ENCODE measurements at regions not wholly inside any gene's neighbourhood (a gene's known extent, or its start where the extent isn't known, plus 50 kb on each side); places are given as distances from the start of the nearest gene placed in this dataset.
"Not testable (repeated sequence)": the region's sequence is repeated elsewhere in the genome, so short reads cannot be mapped to it uniquely, and the experiment has no call there.

DNA sequence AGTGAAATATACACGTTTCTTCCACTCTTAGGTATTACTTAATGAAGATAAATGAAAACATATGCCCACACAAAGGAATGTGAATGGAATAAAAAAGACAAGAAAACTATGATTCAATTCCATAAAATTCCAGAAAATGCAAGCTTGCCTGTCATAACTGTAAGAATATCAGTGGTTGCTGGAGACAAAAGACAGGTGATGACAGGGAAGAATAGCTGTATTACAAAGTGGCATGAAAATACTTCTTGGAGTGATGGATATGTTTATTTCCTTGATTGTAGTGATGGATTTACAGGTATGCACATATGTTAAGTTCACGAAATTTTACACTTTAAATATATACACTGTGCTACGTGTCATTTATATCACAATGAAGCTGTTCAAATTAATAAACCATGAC is 553.3 kb downstream of the HTR1A start:
- H3K27ac Mint-ChIP-seq = no peak overlapping the region
- DNase-seq = no peak
- H3K9me3 Mint-ChIP-seq = peaks cover 0 to 2% of the 10 kb centered on the region in 2 donors
- ATAC-seq (replicated peaks) = no peak
- H3K36me3 Mint-ChIP-seq = no peaks in the 10 kb centered on the region
- H3K27me3 Mint-ChIP-seq = no peaks in the 10 kb centered on the region
- no peaks in the 10 kb centered on the region for H3K4me1 Mint-ChIP-seq
- H3K4me3 Mint-ChIP-seq = no peak overlapping the region

DNA sequence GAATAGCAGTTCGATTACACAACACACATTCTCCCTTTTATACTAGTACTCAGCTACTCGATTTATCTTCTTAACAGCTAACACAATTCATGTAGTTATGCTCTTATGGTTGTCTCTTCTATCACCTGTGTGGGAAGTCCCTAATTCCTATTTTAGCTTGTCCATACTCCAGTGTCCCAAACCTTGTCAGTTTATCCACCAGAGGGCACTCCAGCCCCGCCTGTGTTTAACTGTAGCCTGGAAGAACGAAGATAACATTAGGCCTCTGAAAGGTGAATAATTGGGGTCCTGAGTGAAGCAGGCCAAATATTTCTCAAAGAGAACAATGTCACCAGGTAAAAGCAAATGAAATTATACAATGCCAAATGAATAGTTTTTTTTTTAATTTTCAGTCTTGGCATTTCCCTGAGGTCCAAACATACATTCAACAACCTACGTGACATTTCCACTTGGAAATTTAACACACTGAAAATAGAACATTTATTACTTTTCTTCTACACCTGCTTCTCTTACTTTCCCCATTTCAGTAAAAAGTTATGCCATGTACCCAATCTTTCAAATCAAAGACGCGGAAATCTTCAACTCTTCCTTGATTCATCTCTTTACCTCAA is 560.7 kb downstream of the HTR1A start:
- peak; percentile 70 to 82 for ATAC-seq (replicated peaks)
- no peak overlapping the region for H3K27ac Mint-ChIP-seq
- peak; percentile 4 for DNase-seq

DNA sequence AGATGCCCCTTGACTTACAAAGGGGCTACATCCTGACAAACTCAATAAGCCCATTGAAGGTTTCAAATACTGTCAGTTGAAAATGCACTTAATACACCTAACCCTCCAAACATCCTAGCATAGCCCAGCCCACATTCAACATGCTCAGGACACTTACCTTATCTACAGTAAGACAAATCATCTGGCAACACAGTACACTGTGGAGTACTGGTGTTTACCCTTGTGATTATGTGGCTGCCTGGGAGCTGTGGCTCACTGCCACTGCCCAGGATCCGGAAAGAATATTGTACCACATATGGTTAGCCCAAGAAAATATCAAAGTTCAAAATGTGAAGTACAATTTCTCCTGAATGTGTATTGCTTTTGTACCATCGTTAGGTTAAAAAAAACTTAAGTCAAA is 562.2 kb downstream of the HTR1A start:
- DNase-seq = no peak
- H3K4me3 Mint-ChIP-seq = no peak overlapping the region
- no peak for ATAC-seq (replicated peaks)
- no peaks in the 10 kb centered on the region for H3K36me3 Mint-ChIP-seq
- peaks cover 0 to 2% of the 10 kb centered on the region in 2 donors for H3K4me1 Mint-ChIP-seq
- H3K9me3 Mint-ChIP-seq = peaks cover 0 to 1% of the 10 kb centered on the region in 2 donors
- H3K27ac Mint-ChIP-seq = no peak overlapping the region
- H3K27me3 Mint-ChIP-seq = no peaks in the 10 kb centered on the region

More for the DNA sequence above, 560.7 kb downstream of the HTR1A start:
- H3K27me3 Mint-ChIP-seq = no peaks in the 10 kb centered on the region
- H3K36me3 Mint-ChIP-seq = no peaks in the 10 kb centered on the region
- H3K4me3 Mint-ChIP-seq = no peak overlapping the region
- H3K4me1 Mint-ChIP-seq = peaks cover 0 to 2% of the 10 kb centered on the region in 2 donors
- peaks cover 0 to 1% of the 10 kb centered on the region in 2 donors for H3K9me3 Mint-ChIP-seq

DNA sequence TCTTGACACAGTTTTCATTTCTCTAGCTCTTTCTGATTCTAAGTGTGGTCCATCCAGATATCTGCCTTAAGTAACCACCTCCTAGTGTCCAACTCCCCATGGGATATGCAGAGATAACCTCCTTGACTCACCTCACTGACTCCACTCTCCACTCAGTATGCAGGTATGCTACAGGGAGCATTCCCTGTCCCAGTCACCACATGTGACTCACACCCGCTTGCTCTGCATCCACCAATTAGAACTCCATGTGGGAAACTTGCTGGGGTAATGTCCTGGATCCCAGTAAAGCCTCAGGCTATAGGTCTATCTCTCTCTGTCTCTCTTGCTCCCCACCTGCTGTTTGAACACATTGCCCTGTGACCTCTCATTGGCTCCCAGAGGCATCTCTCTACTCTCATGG is 563.9 kb downstream of the HTR1A start:
- no peak for DNase-seq
- H3K4me3 Mint-ChIP-seq = no peak overlapping the region
- peaks cover 0 to 1% of the 10 kb centered on the region in 2 donors for H3K9me3 Mint-ChIP-seq

DNA sequence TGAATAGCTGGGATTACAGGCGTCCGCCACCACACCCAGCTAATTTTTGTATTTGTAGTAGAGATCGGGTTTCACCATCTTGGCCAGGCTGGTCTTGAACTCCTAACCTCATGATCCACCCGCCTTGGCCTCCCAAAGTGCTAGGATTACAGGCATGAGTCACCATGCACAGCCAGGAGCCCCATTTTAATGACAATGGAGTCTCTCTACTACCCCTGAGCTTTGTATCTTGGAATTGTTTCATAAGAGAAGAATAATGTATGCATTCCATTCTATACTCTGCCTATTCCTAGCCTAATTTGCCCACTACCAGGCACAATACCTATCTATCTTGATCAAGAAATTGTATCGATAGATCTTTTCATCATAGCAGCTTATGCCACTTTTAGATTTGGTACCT is 574.1 kb downstream of the HTR1A start:
- not testable (repeated sequence) for H3K27me3 Mint-ChIP-seq; H3K4me1 Mint-ChIP-seq; H3K36me3 Mint-ChIP-seq; H3K4me3 Mint-ChIP-seq; H3K27ac Mint-ChIP-seq; DNase-seq; ATAC-seq (replicated peaks); H3K9me3 Mint-ChIP-seq

More for the DNA sequence above, 563.9 kb downstream of the HTR1A start:
- H3K27ac Mint-ChIP-seq = no peak overlapping the region
- no peaks in the 10 kb centered on the region for H3K27me3 Mint-ChIP-seq
- peaks cover 0 to 2% of the 10 kb centered on the region in 2 donors for H3K4me1 Mint-ChIP-seq
- H3K36me3 Mint-ChIP-seq = no peaks in the 10 kb centered on the region
- no peak for ATAC-seq (replicated peaks)

DNA sequence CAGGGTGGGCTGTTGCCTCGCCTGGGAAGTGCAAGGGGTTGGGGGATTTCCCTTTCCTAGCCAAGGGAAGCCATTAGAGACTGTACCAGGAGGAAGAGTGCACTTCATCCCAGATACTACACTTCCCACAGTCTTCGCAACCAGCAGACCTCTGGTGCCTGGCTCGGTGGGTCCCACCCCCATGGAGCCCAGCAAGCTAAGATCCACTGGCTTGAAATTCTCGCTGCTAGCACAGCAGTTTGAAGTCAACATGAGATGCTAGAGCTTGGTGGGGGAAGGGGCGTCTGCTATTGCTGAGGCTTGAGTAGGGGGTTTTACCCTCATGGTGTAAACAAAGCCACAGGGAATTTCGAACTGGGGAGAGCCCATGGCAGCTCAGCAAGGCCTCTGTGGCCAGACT is 586.4 kb downstream of the HTR1A start:
- H3K27me3 Mint-ChIP-seq = no peaks in the 10 kb centered on the region

DNA sequence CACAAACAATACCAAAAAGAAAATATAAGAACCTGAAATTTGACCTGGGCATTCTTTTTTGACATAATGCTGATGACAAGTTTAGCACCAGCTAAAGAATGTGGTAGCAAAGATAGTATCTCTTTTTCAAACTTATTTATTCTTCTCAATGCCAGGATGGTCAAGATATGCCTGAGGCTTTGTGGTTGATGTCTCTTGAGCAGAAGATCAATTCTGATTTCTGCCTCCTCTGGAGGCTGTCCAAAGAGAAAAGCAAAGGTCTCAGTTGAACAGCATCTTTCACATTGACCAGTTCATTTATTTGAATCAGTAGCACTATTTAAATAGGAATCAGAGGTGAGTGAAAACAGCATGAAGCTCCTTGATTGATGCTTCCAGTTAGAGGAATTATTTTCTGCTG is 588.2 kb downstream of the HTR1A start:
- Mint-ChIP-seq H3K9me3 (peaks cover 5 to 12% of the 10 kb centered on the region in 2 donors), H3K4me1 (no peaks in the 10 kb centered on the region), H3K36me3 (no peaks in the 10 kb centered on the region), H3K27me3 (no peaks in the 10 kb centered on the region), H3K27ac (no peak overlapping the region), H3K4me3 (no peak overlapping the region)
- ATAC-seq (replicated peaks) = no peak
- DNase-seq = no peak

More for the DNA sequence above, 586.4 kb downstream of the HTR1A start:
- Mint-ChIP-seq H3K27ac (no peak overlapping the region), H3K4me3 (no peak overlapping the region), H3K36me3 (no peaks in the 10 kb centered on the region), H3K4me1 (no peaks in the 10 kb centered on the region), H3K9me3 (peaks cover 5 to 12% of the 10 kb centered on the region in 2 donors)
- DNase-seq = no peak
- no peak for ATAC-seq (replicated peaks)

DNA sequence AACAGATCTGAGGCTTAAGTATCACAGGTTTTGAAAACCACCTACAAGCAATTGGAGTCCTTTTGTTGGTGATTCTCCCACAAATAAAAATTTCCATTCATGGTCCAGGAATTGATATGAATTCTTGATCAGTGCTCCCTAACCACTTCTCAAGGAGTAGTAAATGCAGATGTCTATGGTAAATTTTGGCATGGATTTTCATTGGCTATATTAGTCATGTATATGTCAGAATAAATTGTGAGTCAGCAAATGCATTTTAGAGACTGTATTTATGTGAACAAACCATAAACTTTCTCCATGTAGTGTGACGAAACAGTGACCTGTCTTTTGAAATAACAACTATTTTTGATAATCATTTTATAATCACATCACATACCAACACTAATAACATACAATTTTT is 611.1 kb downstream of the HTR1A start:
- no peak overlapping the region for H3K27ac Mint-ChIP-seq
- no peaks in the 10 kb centered on the region for H3K27me3 Mint-ChIP-seq
- H3K4me3 Mint-ChIP-seq = no peak overlapping the region
- no peaks in the 10 kb centered on the region for H3K9me3 Mint-ChIP-seq
- DNase-seq (no peak), ATAC-seq (replicated peaks) (no peak)
- no peaks in the 10 kb centered on the region for H3K36me3 Mint-ChIP-seq
- H3K4me1 Mint-ChIP-seq = no peaks in the 10 kb centered on the region

DNA sequence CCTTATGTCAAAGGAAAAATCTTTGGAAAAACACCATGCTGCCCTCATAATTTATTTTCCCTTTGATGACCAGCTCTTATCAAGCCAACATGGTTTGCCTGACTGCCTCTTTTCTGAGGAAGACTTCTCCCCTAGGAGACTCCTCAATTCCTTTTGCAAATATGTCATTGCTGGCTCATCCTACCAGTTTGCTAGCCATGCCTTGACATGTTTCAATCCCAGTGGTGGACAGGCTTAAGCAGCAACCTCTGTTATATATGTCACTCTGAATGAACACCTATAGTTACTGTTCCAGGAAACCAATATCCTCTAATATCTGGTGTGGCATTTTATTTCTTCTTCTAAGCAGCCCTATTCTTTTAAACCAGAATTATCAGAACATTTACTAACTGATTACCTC is 615.8 kb downstream of the HTR1A start:
- Mint-ChIP-seq H3K27ac (no peak overlapping the region), H3K36me3 (no peaks in the 10 kb centered on the region), H3K9me3 (peaks cover 0 to 5% of the 10 kb centered on the region in 2 donors), H3K4me1 (no peaks in the 10 kb centered on the region), H3K27me3 (no peaks in the 10 kb centered on the region), H3K4me3 (no peak overlapping the region)
- DNase-seq = no peak
- ATAC-seq (replicated peaks) = no peak

DNA sequence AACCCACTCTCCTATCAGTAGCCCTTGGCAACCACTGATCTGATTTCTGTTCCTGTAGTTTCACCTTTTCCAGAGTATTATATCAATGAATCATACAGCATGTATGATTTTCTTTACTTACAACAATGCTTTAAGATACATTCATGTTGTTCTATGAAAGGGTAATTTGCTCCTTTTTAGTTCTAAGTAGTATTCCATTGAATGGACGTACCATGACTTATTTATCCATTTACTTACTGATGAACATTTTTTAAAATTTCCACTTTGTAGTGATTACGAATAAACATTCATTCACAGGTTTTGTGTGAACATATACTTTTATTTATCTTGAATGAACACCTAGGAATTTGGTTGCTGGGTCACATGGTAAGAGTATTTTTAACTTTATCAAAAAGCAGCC is 620.8 kb downstream of the HTR1A start:
- Mint-ChIP-seq H3K36me3 (no peaks in the 10 kb centered on the region), H3K4me3 (no peak overlapping the region), H3K4me1 (no peaks in the 10 kb centered on the region), H3K9me3 (peaks cover 3 to 5% of the 10 kb centered on the region in 2 donors), H3K27ac (no peak overlapping the region), H3K27me3 (no peaks in the 10 kb centered on the region)
- DNase-seq (no peak), ATAC-seq (replicated peaks) (no peak)

DNA sequence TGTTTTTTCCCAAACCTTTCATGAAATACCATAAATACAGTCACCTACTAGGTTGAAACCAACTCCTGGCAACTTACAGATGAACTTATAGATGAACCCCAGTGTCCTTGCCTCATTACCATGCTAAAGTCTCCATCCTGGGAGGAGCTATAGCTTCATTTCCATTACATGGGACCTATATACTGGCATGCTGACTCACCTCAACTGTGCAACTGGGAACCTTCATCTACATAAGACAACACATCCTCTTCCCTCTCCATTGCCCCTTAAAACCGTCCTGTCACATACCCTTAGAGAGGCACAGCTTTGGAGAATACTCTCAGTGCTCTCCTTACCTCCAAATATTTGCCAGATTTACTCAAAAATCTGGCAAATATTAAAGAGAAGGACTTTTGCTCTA is 638.3 kb downstream of the HTR1A start:
- no peak overlapping the region for H3K4me3 Mint-ChIP-seq
- H3K27ac Mint-ChIP-seq = no peak overlapping the region
- H3K4me1 Mint-ChIP-seq = no peaks in the 10 kb centered on the region
- H3K9me3 Mint-ChIP-seq = peaks cover 0 to 5% of the 10 kb centered on the region in 2 donors
- no peak for ATAC-seq (replicated peaks)
- H3K36me3 Mint-ChIP-seq = no peaks in the 10 kb centered on the region
- no peaks in the 10 kb centered on the region for H3K27me3 Mint-ChIP-seq
- no peak for DNase-seq

DNA sequence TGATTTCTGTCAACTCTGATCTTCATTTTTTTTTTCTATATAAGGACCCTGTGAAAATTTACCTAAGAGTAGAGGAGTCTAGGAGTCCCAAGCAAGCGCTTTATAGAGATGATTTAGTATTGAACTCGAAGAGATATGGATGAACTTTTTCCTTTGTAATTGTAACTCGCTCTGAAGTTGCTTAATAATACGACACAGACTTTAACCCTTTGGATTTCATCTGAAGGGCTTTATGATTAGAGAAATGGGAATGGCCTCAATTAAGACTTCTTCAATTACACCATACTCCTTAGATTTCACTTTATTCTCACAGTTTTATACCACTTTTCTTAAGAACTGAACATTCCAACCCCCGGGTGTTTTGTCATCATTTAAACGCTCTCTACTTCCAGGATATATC is 647.7 kb downstream of the HTR1A start:
- DNase-seq (no peak), ATAC-seq (replicated peaks) (no peak)
- H3K4me1 Mint-ChIP-seq = no peaks in the 10 kb centered on the region
- no peaks in the 10 kb centered on the region for H3K36me3 Mint-ChIP-seq
- H3K27ac Mint-ChIP-seq = no peak overlapping the region
- peaks cover 0 to 1% of the 10 kb centered on the region in 2 donors for H3K9me3 Mint-ChIP-seq
- H3K27me3 Mint-ChIP-seq = no peaks in the 10 kb centered on the region
- no peak overlapping the region for H3K4me3 Mint-ChIP-seq

DNA sequence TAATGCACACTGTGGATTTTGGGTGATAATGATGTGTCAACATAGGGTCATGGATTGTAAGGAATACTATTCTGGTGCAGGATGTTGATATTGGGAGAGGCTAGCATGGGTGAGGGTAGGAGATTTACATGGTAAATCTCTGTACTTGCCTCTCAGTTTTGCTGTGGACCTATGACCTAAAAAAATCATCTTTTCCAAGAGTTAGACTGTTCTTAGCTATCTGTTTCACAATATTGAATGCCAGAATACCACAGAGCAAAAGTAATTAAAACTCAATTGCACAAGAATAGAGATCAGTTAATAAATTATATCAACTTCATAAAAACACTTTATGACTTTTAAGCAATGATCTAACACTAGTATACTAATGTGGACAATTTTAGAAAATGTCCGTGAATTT is 651.6 kb downstream of the HTR1A start:
- DNase-seq = no peak
- no peak overlapping the region for H3K4me3 Mint-ChIP-seq
- H3K36me3 Mint-ChIP-seq = no peaks in the 10 kb centered on the region
- no peak for ATAC-seq (replicated peaks)
- no peaks in the 10 kb centered on the region for H3K4me1 Mint-ChIP-seq
- H3K27me3 Mint-ChIP-seq = no peaks in the 10 kb centered on the region
- H3K27ac Mint-ChIP-seq = no peak overlapping the region
- H3K9me3 Mint-ChIP-seq = no peaks in the 10 kb centered on the region

DNA sequence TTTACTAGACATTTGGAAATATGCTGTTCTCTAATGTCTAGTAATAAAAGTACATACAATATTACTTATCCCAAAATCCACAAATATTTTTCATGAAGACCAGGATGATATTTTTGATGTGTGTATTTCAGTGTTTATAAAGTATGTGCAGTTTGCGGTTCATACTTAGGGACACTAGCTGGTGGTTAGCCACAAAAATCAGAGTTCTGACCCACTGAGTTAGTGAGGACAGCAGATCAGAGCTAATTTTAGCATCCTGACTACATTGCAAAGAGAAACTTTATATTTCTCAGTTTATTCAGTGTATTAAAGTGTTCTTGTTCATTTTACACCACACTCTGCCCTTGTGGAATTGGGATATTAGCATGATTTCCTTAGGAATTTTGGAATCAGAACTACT is 655.3 kb downstream of the HTR1A start:
- H3K4me3 Mint-ChIP-seq = no peak overlapping the region
- DNase-seq (no peak), ATAC-seq (replicated peaks) (no peak)
- no peaks in the 10 kb centered on the region for H3K36me3 Mint-ChIP-seq
- H3K9me3 Mint-ChIP-seq = peaks cover 0 to 3% of the 10 kb centered on the region in 2 donors
- H3K27me3 Mint-ChIP-seq = no peaks in the 10 kb centered on the region
- H3K27ac Mint-ChIP-seq = no peak overlapping the region
- H3K4me1 Mint-ChIP-seq = no peaks in the 10 kb centered on the region

DNA sequence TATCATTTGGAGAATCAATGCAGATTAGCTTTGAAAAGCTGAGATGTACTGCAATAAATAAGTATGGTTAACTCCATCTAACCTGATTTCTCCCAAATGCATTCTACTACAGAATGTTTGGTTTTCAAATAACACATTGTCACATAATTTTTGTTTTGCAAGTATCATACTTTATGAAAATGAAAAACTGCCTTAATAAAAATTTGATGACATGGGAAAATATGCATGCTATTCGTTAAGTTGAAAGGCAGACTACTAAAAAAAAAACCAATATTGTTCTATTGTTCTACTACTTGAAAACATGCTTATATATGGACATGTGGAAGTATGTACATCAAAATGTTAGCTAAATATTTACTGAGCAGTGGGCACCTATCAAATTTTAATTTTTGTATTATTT is 668.9 kb downstream of the HTR1A start:
- Mint-ChIP-seq H3K4me1 (no peaks in the 10 kb centered on the region), H3K4me3 (no peak overlapping the region)
- ATAC-seq (replicated peaks) = no peak

DNA sequence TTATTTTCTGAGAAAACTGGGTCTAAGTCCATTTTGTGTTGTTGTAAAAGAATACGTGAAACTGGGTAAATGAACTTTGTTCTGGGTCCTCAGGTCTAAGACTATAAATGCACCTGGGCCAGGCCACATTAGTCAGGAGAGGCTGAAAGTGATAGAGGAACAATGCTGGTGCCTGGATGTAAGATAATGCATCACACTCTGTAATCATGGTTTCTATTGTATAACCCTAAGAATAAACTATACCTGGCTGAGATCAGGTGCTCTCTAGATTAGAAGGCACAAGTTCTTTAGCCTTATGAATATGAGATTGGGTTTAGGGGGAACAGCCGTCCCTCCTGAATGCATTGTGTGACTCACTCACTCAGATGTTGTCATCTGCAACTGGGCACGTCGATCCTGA is 675.5 kb downstream of the HTR1A start:
- H3K4me3 Mint-ChIP-seq = no peak overlapping the region
- ATAC-seq (replicated peaks) (no peak), DNase-seq (no peak)
- H3K27me3 Mint-ChIP-seq = no peaks in the 10 kb centered on the region
- no peaks in the 10 kb centered on the region for H3K4me1 Mint-ChIP-seq
- H3K36me3 Mint-ChIP-seq = no peaks in the 10 kb centered on the region
- H3K27ac Mint-ChIP-seq = no peak overlapping the region
- H3K9me3 Mint-ChIP-seq = peaks cover 0 to 5% of the 10 kb centered on the region in 2 donors

More for the DNA sequence above, 668.9 kb downstream of the HTR1A start:
- no peaks in the 10 kb centered on the region for H3K27me3 Mint-ChIP-seq
- no peak overlapping the region for H3K27ac Mint-ChIP-seq
- H3K36me3 Mint-ChIP-seq = no peaks in the 10 kb centered on the region
- DNase-seq = no peak
- peaks cover 0 to 3% of the 10 kb centered on the region in 2 donors for H3K9me3 Mint-ChIP-seq

Measured in stimulated activated naive B cell treated with anti-CD40 and anti-IgM and Interleukin-4, amounts not matched to agents 10 μg/mL and 1 μg/mL and 100 μg/mL, for 72 hours (primary cell).